SW 1271 (cell line): ENCODE measurements at regions not wholly inside any gene's neighbourhood (a gene's known extent, or its start where the extent isn't known, plus 50 kb on each side); places are given as distances from the start of the nearest gene placed in this dataset.
"Not testable (repeated sequence)": the region's sequence is repeated elsewhere in the genome, so short reads cannot be mapped to it uniquely, and the experiment has no call there.

Source experiments
- DNase-seq, 2 experiments: peaks; one replicate each; lab custom pipeline; 2025; lab: John Stamatoyannopoulos, UW

DNA sequence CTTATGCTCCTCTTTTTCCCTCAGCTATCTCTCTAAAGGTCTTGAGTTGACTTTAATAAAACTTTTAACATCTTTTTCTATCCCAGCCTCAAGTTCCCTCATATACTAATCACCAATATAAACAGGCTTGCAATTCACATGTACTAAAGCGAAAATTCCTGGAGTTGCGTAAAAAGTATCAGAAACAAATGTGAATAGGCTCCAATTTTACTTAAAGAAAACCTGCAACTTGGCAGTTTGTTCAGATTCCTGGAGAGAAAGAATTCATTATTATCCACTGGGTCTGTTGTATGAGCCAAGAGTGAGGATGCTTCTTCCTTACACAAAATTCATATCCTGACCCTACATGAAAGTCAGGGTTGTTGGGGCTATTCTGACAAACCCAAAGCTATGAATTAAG lies 384.2 kb downstream of the DTWD2 start:
- DNase-seq: no peak

DNA sequence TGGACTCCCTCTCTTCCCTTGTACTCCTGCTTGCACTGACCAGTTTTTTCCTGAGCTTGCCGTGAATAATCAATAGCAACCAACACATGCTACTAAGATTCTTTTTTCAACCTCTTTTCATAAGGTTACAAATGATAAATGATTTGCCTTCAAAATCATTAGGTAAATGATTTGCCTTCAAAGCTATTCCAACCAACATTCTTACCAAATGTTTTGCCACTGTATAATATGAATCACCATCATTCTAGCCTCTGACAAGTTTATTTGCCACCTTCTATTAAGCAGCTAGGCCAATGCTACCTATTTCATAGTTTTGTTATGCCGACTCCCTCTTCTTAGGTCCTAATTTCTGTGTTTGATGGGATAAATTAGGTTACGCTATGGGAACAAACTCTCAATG lies 385.1 kb downstream of the DTWD2 start:
- no peak for DNase-seq

DNA sequence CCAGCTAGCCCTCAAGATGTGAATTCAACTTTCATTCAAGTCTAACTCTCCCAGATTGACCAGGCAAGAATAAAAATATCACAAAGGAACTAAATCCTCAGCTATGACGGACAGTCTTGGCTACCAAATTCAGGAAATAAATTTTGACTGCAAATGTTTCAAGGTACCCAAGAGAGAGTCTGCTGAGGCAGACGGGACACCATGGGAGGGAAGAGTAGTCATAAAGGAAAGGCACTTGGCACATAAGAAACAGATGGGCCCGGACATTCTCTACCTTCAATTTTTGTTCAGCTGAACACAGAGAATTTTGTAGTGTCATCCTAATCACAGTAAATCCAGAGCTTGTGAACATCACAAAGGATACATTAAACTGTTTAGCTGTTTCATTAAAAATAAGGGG lies 390.0 kb downstream of the DTWD2 start:
- no peak for DNase-seq

DNA sequence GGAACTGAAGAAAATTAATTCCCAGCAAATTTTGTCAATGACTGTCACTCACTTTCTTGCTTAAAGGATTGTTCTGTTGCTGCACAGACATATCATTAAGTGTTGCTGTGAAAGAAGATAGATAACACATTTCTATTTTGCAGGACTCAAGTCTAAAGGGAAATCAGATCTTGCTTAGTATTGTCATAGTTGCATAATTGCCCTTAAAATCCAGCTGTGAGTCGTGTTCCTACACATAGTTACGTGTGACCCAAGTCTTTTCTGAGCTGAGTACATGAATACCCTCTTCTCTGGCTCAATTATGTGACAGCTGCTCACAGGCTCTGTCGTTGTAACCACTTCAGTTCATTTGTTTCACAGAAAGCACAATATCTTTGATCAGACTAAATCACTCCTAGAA lies 390.8 kb downstream of the DTWD2 start:
- no peak for DNase-seq

DNA sequence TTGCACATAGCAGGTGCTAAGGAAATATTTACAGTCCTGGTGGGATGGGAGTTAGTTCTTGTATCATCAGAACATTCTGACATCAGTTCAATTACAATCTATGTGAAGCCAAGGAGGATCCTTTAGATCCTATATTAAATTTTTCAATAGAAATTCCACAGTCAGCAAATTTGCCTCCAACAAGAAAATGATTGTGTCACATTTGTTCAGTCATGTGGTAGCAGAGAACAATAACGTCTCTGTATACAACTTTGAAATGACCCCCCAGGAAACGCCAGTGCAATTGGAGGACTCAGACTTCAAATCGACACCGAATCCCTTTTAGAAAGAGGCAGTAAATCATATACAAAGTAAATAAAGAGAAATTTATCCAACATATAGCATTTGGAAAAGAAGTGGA lies 392.1 kb downstream of the DTWD2 start:
- no peak for DNase-seq

DNA sequence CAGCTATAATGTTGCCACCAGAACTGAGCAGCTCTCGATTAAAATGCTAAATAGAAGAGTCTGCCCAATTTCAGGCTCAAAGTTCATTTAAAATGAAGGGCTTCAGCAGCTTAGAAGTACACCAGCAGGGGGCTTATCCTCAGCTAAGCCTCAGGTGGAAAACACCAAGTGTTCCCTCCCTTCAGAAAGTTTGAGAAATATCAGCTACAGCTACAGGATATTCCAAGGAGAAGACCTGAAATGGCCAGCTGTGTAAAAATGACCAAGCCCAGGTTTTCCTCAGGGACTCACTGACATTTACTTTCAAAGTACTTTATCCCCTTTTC lies 395.4 kb downstream of the DTWD2 start:
- DNase-seq: no peak

DNA sequence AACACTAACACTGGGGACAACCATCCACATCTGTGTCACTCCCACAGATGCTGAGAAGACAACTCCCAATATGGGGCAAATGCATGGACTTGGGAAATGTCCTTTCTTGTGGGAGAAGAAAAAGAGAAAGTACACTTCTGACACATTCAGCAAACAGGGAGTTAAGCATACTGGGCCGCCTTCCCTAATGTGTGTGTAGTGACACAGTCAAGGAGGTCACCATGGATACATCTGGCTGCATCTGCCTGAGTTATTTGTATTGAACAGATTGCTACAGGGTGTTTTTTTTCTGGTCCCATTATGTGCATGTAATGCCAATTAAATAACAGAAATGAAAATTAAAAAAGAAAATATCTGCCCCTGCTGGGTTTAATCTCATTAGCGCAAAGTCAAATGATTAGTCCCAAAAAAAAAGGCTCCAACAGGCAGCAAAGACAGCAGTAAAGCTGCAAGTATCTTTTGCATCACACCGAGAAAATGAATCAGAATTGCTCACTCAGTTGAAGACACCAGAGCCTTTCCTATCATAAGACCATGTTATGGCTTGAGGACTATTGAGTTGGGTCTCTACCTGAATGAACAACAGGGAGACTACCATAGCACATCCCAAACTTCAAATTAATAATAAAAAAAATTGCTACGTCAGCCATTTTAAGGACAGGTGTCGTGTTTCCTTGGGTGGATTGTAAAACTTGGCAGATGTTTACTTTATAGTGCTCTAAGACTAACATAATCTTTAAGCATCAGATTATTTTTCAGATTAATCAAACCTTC lies 395.9 kb downstream of the DTWD2 start:
- no peak for DNase-seq

DNA sequence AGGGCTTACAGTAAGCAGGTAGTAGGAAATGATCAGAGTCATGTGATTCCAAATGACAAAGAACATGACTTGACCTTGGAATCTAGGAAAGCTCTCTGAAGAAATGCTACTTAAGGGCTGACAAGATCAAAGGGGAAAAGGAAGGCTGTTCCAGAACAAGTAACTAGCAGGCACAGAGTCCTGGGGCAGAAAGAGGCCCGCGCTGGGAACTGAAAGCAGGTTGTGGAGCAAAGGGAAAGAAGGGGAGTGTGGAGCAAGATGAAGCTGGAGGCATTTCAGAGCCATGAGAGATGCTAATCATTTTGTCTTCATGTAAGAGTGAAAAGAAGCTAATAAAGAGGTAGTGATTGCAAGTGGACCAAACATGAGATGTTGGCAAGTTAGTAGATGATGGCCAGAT lies 397.5 kb downstream of the DTWD2 start:
- DNase-seq: no peak

DNA sequence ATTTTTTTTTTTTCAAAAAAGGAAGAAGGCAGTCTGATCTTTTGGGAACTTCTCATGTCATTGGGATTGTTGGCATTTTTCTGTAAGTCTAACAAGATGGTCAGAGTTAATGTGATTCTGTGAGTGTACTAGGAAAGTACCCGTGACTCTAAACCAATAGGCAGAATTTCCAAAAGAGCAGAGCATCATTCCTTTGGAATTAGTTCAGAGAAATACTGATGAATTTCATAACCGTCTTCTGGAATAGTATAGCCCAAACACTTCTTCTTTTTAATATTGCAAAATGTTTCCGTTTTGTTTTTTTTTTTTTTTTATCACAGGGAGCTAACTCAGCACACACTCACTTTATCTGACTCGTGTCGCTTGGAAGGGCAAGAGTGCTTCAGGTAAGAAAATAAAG lies 407.4 kb downstream of the DTWD2 start:
- DNase-seq: no peak

DNA sequence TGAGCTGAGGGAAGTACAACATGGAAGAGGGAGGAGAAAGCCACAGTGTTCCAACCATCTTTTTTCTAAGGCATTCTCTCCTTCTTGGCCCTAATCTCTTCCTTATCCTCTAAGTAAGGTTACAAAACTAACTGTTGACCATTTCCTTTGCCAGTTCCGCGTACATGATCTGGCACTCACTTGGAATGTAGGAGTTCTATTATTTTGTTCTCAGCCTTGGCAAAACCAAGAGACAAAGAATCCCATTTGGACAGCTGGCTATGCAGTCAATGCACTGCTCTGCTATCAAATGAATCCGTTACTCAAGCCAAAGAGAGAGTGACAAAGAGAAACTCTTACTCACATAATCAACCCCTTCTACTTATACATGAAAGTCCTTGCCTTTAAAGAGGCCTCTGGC lies 410.3 kb downstream of the DTWD2 start:
- no peak for DNase-seq

DNA sequence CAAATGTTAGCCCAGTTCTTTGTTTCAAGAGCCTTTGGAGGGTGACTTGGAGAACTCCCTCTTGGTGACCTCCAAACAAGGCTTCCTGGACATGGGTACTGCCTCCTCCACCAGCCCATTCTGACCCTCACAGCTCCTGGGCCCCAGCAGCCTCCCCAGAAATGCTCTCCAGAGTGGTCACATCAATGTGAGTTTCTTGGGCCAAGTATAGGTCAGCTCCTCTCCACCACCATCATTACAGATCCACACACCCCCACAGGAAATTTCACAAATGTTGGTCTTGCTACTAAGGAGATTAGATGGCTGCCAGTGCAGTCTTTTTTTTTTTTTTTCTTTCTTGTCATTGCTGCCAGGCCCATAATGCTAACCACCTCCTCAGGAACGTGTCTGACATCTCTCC lies 410.7 kb downstream of the DTWD2 start:
- no peak for DNase-seq

DNA sequence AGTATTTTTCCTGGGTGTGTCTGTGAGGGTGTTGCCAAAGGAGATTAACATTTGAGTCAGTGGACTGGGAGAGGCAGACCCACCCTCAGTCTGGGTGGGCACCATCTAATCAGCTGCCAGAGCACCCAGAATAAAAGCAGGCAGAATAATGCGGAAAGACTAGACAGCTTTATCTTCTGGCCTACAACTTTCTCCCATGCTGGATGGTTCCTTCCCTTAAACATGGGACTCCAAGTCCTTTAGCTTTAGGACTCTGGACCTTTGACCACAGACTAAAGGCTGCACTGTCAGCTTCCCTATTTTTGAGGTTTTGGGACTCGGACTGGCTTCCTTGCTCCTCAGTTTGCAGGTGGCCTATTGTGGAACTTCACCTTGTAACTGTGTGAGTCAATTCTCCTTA lies 418.1 kb downstream of the DTWD2 start:
- not testable (repeated sequence) for DNase-seq

DNA sequence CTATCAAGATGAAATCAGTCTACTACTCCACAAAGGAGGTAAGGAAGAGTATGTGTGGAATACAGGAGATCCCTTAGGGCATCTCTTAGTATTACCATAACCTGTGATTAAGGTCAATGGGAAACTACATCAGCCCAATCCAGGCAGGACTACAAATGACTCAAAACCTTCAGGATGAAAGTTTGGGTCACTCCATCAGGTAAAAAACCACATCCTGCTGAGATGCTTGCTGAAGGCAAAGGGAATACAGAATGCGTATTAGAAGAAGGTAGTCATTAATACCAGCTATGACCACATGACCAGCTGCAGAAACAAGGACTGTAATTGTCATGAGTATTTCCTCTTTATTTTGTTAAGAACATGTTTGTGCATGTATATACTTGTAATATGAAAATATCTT lies 418.8 kb downstream of the DTWD2 start:
- DNase-seq: not testable (repeated sequence)

DNA sequence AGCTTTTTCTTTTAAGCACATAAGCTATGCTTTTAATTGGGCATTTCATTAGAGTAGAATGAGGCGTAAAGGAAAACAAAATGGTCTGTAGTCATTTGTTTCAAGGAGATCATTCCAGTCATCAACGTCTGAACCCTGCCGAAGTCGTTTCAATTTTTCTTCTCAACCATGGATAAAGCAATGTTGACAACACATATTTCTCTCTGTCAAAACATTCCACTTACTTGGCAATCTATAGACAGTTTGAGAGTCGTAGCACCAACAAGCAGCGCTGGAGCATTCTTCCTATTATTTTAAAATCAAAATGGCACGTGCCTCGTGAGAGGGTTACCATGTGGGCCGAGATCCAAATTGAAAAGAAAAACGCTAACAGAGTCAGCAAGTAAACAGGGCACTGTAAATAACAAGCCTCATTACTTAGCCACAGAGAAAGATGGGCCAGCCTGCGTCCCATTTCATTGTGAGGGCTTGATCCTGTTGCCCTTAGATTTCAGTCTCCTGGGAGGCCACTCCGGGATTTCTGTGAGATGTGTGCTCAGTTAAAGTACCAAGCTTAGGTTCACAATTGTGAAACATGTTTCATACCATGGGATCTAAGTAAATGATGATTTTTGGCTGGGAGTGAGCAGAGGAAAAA lies 422.9 kb downstream of the DTWD2 start:
- DNase-seq: no peak

DNA sequence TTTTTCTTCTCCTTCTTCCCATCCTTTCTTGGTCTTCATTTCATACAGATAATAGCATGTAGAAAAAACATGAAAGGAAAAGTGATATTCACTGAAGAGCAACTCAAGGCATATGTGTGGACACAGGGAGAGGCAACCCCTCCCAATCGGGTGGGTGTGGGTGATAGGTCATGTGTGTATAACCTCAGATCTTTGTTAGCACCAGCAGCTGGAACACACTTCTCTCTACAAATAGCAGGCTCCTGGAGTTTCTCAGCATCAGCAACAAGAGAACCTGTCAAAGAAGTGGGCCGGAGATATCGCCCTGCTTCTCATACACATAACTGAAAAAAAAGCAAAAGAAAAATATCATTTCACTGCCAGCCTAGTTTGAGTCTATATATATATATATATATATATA lies 426.4 kb downstream of the DTWD2 start:
- no peak for DNase-seq

DNA sequence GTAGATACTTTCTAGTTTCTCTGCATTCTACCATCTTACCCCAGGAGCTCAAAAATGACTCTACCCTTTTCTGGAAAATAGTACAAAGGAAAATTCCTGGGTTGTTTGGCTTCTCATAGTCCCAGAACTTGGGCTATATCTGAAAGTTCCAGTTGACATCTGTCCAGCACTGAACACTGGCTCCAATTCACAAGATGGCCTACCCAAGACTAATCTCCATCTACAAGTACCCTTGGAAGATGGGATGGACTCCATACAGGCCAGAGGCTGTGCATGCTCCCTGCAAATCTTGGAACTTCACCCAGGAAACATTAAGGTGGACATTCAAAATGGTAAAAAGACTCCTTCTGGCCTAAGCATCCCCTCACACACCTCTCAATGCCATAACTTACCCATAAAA lies 427.1 kb downstream of the DTWD2 start:
- no peak for DNase-seq

DNA sequence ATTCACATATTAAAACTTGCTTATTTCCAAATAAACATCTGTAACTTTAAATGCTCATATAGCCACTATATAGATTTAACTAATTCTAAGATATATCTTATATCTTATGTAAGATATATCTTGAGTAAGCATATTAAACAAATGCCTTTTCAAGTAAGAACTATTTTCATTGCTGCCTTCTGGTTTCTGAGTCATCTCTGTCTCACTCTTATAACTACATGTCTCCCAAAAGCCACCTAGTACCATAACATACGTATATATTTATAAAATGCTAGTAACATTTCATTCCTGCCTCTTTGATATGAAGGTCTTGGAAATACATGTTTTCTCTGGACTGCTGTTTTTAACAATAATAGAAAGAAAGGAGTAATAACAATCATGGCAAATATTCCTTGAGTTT lies 429.5 kb downstream of the DTWD2 start:
- no peak for DNase-seq

DNA sequence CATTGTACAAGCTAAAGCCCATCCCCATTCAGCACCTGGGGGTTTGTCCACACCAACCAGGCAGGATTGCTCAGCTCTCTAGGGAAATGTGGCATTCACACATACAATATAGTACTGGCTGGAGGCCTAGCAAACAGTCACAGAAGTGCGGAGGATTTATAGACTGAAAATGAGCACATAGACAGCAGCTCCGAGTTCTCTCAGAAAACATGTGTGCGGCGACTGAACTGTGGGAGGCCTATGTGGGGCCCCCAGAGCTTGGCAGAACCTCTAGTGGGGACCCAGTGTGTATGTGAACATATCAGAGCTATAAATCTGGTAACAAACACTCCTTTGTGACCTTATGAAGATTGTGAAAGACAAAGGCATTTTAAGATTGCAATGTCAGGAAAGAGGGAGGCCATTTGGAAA lies 431.1 kb downstream of the DTWD2 start:
- no peak for DNase-seq

DNA sequence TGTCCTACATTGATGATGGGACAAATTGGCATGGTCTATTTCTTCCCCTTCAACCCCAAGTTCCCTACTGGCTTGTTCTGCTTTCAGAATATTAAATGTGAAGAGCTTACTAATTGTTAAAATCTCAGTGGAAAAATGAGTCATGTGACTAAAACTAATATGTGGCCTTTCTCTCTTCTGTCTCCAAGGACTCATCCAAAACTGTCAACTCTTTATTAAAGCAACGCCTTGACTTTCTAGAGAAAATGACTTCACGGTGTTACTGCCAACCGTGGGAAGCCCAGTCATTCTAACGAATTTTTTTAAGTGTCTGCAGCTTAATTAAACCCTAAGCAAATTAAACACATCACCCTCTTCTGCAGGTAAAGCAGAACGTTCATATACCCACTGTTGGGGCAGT lies 431.6 kb downstream of the DTWD2 start:
- no peak for DNase-seq

DNA sequence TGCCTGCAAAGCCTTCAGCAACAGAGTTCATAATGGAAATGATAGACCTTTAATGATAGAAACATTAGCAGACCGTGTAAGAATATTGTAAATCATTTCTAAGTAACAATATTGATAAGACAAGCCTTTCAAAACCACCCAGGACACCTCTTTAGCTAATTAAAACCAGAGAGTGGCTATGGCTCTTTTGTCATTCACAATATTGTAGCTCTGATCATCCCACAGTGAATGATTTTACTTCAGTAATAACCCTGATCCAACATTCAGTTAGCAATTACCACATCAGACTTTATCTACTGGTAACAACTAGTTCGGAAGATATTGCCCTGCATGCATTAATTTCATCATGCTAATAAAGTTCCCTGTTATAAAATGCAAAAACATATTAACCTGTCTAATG lies 432.6 kb downstream of the DTWD2 start:
- no peak for DNase-seq

DNA sequence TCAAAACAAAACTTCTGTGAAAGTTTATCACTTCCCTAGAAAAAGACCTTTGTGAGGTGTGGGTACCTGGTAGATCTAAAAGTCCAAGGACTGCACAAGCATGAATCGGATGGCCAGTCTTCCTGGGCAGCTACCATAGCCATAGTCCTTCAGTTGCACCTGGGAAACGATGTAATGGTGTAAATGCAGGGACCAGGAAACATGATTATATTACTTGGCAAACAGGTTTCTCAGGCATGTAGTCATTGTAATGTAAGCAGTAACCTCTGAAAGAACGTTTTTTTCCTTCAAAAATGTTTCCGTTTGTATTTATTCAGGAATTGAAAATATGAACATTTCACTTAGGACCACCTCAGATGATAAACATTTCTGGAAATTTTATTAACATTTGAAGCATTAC lies 433.4 kb downstream of the DTWD2 start:
- DNase-seq: no peak

DNA sequence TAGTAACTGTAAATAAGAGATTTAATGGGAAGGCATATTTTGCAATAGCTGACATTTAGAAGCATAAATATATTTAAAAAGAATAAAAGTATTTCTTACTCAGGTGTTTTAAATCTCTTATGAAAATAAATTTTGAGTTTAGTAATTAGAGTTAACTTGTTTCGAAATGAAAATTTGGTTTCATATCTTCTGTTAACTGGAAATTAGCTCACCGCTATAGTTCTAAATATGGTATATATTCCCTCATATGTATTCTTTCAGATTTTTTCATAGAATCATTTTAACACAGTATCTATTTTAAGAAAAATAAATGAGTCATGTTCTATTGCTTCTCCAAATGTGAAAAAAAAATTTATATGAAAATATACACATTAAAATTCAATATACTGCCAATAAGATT lies 434.1 kb downstream of the DTWD2 start:
- no peak for DNase-seq

DNA sequence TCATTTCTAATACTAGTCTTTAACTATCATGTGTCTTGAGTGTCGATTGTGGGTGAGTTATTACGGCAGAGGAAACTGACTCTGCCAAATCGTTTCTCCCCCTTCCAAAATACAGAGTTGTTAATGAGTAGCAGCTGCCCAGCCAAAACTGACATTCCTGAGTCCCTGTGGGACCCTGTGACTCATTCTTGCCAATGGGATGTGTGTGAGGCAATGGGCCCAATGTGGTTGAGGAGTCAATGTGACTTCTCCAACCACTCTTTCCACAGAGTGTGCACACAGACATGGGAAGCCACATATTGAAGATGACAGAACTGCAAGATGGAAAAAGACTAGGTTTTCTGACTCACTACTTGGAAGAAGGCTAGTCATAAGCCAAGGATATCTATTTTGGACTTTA lies 434.7 kb downstream of the DTWD2 start:
- DNase-seq: no peak

DNA sequence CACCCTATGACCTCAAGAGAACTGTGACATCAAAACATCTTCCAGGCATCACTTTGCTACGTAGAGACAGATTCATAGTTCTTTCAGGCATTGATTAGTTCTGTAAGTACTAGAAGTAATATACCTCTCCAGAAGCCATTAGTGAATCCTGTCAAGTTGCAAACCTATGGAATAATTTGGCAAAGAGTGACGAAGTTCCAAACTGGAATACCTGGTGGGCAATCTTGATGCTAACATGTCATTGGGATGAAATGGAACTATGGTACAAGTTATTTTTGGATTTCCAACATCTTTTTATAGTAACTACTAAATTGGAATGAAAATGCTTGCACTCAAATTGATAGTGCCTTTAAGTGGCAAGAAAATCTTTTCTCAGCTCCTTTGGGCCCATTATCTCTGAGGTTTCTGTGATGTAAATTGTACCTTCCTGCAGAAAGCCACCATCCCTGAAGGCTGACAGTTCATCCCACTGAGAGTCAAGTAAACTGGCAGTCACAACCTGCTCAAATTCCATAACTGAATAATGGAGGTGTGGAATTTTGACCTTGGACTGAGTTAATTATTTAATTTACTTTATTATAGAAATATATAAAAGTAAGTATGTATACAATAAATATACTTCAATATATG lies 435.5 kb downstream of the DTWD2 start:
- no peak for DNase-seq
